HG03159 (cell line): ENCODE measurements at regions not wholly inside any gene's neighbourhood (a gene's known extent, or its start where the extent isn't known, plus 50 kb on each side); places are given as distances from the start of the nearest gene placed in this dataset.
"Not testable (repeated sequence)": the region's sequence is repeated elsewhere in the genome, so short reads cannot be mapped to it uniquely, and the experiment has no call there.

ENCODE experiments used
- ATAC-seq: cut with Tn5 transposase; IDR thresholded peaks from one replicate; pipeline ENCODE4 v1.9.1; 2021; ENCODE audit warnings: mild to moderate bottlenecking, moderate library complexity; ENCODE audit not compliant: unreplicated experiment

DNA sequence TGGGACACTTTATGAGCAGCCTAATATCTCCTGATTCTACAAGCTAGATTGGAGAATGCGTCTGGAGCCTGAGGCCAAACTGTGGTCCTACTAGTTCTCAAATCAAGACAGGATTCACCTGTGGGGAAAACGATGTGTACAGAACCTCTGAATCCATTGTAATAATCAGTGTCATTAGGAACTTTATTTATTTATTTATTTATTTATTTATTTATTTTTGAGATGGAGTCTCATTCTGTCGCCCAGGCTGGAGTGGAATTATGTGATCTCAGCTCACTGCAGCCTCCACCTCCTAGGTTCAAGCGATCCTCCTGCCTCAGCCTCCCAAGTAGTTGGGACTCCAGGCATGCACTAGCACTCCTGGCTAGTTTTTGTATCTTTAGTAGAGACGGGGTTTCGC is 52.6 kb upstream of the KIF26B start:
- ATAC-seq, result not testable (repeated sequence)

- no peak for ATAC-seq
Measured at GRCh38 chr1:245099401-245099800, 55.4 kb upstream of the KIF26B start.

GRCh38 chr1:245098924-245099323 is 55.9 kb upstream of the KIF26B start:
- ATAC-seq, result no peak

DNA sequence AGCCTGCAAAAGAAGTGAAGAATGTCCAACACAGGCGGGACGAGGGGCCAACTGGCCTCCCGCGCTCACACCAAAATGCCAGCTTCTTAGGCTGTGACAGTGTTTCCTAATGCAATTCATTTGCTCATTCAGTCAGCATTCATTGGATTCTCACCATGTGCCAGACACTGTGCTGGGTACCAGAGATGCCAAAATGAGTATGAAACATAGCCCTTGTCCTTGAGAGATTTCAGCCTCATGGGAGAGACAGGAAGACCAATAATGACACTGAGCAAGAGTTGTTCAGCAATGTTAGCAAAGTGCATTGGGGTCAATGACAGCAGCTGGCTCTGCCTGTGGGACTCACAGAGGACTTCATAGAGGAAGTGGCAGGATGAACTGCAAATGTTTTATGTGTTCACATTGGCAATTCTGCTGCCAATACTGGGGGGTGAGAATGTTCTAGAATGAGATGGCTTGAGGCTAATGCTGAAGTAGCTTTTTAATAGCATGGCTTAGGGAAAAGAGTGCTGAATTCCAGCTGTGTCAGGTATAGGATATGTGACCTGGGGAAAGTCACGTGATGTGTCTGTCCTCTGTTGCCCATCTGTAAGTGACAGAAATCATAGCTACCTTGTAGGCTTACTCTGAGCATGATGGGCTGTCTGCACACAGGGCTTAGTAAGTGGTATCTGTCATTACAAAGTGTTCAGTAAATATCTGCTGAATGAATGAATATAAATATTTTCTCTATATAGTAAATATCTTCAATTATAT is 58.3 kb upstream of the KIF26B start:
- ATAC-seq, result no peak

- ATAC-seq, result no peak
Measured at GRCh38 chr1:245095903-245096302, 58.9 kb upstream of the KIF26B start.

- ATAC-seq, result no peak
Measured at GRCh38 chr1:245094954-245095353, 59.8 kb upstream of the KIF26B start.

GRCh38 chr1:245094092-245094491 is 60.7 kb upstream of the KIF26B start:
- ATAC-seq, result no peak

GRCh38 chr1:245092638-245092976 is 62.2 kb upstream of the KIF26B start:
- no peak for ATAC-seq

GRCh38 chr1:245091818-245092637 is 62.8 kb upstream of the KIF26B start:
- ATAC-seq, result no peak

DNA sequence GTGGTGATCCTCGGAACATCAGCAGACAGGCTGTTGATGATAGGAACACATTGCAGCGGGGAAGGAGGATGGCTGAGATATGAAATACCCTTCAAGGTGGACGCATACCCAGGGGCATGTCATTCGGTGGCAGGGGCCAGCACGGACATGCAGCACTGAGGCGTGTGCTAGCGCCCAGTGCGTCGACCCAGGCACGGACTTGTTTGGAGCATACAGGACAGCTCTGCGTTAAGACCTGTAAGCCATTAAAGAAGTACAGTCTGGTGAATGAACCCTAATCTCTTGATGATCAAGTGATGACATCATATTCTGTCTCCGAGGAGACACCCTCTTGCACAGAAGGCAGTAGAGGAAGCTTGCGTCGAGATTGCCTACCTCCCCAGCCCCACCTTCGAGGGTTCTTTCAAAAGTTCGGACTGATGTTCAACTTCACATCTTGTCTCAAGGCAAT is 63.6 kb upstream of the KIF26B start:
- ATAC-seq, result no peak

DNA sequence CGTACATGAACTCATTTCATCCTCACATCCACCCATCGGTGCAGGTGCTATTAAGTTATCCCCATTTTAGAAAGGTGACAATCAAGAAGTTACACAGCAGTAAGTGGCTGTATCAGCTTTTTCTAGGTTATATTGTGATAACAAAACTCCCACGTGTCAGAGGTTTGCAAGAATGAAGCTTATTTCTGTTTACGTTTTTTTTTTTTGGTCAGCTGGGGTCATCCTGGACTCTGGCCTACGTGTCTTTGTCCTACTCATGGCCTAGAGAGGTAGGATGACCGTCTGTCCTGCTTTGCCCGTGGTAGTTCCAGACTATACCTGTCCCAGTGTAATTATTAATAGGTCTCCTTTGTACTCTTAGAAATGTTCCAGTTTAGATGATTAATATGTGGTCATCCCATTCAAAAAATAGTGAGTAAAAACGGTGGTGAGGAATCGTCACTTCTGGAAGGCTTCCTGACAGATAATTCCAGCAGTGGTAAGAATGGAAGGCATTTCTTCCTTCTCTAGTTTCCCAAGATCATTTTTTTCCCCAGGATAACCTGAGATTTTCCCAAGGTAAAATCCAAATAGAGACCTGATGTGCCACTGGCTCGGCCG is 64.2 kb upstream of the KIF26B start:
- no peak for ATAC-seq

DNA sequence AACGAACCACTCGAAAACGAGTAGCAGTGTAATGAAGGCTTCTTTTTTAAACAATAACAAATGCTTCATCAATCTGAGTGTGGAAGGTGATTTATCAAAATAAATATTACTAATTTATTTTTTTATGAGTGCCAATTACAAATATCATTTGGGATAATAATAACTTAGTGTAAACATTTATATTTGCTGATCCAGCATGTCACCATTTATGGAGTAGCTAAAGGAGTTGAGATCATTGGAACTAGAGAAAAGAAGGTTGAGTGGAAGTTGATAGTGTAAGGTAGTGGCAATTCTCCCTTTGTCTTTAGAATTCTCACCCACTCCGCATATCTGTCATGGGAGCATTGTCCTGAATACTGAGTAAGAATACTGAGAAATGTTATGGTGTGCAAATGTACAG is 67.1 kb upstream of the KIF26B start:
- no peak for ATAC-seq

GRCh38 chr1:245086389-245086969 is 68.3 kb upstream of the KIF26B start:
- ATAC-seq, result no peak

GRCh38 chr1:245085508-245086095 is 69.2 kb upstream of the KIF26B start:
- ATAC-seq, result no peak

GRCh38 chr1:245084551-245084950 is 70.2 kb upstream of the KIF26B start:
- no peak for ATAC-seq

DNA sequence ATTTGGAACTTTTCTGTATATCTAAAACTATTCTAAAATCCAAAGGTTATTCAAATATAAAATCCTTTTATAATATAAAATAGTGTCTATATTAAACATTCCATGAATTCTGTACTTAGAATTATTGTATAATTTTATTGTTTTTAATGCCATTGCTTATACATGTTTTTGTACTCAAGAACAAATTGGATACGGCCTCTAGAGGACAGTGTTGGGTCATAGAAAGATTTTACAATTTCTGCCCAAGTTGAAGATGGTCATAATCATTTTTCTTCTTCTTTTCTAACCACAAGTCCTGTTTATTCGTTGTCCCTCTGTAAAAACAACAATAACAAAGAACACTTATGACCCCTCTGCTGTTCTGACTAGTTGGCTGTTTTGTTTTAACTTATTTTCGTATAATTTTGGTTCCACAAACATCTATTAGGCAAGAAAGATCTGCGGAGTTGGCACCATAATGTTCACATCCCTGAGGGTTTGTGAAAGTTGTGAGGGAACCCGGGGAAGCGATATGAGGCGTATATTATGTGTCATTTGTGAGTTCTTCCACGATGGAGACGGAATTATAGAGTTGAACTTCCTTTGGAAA is 75.7 kb upstream of the KIF26B start:
- no peak for ATAC-seq

DNA sequence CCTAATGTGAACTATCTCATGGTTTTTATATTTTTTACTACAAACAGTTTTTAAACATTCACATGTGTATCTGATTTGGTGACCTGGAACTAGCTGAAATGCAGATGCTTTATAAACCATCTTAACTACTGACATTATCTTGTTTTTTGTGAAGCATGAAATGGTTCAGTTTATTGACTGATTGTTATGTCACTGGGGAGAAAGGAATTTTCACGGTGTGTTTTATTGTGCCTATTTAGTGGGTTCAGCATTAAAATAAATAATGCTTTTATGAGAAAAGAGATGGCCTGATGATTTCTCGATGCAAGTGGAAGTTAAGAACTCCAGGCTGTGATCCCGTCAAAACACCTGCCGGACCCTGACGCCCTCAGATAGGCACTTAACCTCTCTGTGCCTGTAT is 79.9 kb upstream of the KIF26B start:
- ATAC-seq, result no peak

DNA sequence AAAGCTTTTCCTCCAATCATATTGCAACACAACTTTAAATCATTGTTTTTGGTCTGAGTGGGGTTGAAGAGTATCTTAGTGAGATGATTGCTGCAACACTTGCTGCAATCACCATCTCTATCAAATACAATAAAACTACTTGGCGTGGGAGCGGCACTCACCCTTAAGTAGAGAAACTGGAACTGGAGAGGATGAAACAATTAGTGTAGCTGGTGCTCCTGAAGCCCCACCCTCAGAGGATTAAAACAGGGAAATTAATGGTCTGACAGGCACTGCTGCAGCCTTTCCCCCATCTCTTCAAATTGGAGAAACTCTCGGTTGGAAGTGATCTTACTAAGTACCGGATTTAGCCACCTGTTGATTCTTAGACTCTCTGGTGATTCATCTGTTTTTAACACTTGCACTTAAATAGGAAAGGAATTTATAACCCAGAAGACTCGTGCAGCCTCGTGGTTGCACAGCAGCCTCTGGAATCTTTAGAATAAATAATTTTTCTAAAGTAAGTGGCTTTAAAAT is 80.5 kb upstream of the KIF26B start:
- no peak for ATAC-seq

- ATAC-seq, result no peak
Measured at GRCh38 chr1:245070836-245071615, 83.8 kb upstream of the KIF26B start.

DNA sequence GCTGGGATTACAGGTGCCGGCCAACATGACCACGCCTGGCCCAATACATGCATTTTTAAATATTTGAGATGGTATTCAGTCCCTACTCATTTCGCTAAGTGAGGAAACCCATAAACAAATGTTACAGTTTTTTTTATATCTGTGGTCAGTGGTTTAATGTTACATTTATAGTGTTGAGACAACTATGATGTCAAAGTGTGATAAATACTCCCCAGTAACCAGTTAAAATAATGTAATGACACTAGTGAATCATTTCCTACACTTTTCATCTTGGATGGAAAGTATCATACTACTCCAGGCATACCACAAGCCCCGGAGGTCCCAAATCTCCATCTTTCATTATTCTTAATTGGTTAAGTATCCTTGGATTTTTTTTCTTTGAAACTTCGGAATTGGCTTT is 87.5 kb upstream of the KIF26B start:
- no peak for ATAC-seq
